Activated naive CD4-positive, alpha-beta T cell treated with anti-CD3 and anti-CD28 coated beads, Interleukin-2, amount 50 U/mL, for 16 hours (primary cell): ENCODE measurements at regions not wholly inside any gene's neighbourhood (a gene's known extent, or its start where the extent isn't known, plus 50 kb on each side); places are given as distances from the start of the nearest gene placed in this dataset.
"Not testable (repeated sequence)": the region's sequence is repeated elsewhere in the genome, so short reads cannot be mapped to it uniquely, and the experiment has no call there.

Experiments used
- DNase-seq: peaks from one replicate; pipeline ENCODE4 v3.0.0-alpha.2; 2020

- no peak for DNase-seq
These were observed 181.5 kb upstream of the ID2 start for GRCh38 chr2:8500124-8501054.

- no peak for DNase-seq
These were observed 180.7 kb upstream of the ID2 start for GRCh38 chr2:8501061-8501720.

GRCh38 chr2:8502316-8502715 lies 179.5 kb upstream of the ID2 start:
- no peak for DNase-seq

- no peak for DNase-seq
These were observed 176.4 kb upstream of the ID2 start for GRCh38 chr2:8505311-8505920.

- no peak for DNase-seq
These were observed 175.1 kb upstream of the ID2 start for GRCh38 chr2:8506746-8507145.

- DNase-seq, result no peak
These were observed 173.1 kb upstream of the ID2 start for GRCh38 chr2:8508766-8509165.

- DNase-seq, result no peak
These were observed 172.2 kb upstream of the ID2 start for GRCh38 chr2:8509621-8510020.

GRCh38 chr2:8510055-8510454 lies 171.8 kb upstream of the ID2 start:
- not testable (repeated sequence) for DNase-seq

- DNase-seq, result no peak
These were observed 171.3 kb upstream of the ID2 start for GRCh38 chr2:8510519-8510918.

GRCh38 chr2:8511868-8512612 lies 169.8 kb upstream of the ID2 start:
- no peak for DNase-seq

GRCh38 chr2:8513601-8514273 lies 168.1 kb upstream of the ID2 start:
- DNase-seq, result no peak

- DNase-seq, result no peak
These were observed 167.6 kb upstream of the ID2 start for GRCh38 chr2:8514274-8514662.

- DNase-seq, result peak; percentile 29
These were observed 166.8 kb upstream of the ID2 start for GRCh38 chr2:8514796-8515758.

- no peak for DNase-seq
These were observed 165.9 kb upstream of the ID2 start for GRCh38 chr2:8515864-8516533.

- no peak for DNase-seq
These were observed 163.9 kb upstream of the ID2 start for GRCh38 chr2:8517850-8518498.

- DNase-seq, result no peak
These were observed 162.7 kb upstream of the ID2 start for GRCh38 chr2:8518979-8519668.

- DNase-seq, result no peak
These were observed 161.0 kb upstream of the ID2 start for GRCh38 chr2:8520791-8521344.

- no peak for DNase-seq
These were observed 159.2 kb upstream of the ID2 start for GRCh38 chr2:8522687-8523086.

- DNase-seq, result no peak
These were observed 157.5 kb upstream of the ID2 start for GRCh38 chr2:8524388-8524787.
